Testis (tissue), 2 donors: ENCODE measurements at regions not wholly inside any gene's neighbourhood (a gene's known extent, or its start where the extent isn't known, plus 50 kb on each side); places are given as distances from the start of the nearest gene placed in this dataset.
"Not testable (repeated sequence)": the region's sequence is repeated elsewhere in the genome, so short reads cannot be mapped to it uniquely, and the experiment has no call there.

ENCODE experiments used
- DNase-seq: peaks from one replicate; pipeline ENCODE4 v3.0.0-alpha.2; 2019
- H3K27ac ChIP-seq, 2 donors: fragments of 200-600 bp; sonication (generic); one replicate each; pipeline ENCODE4 v1.5.1; 2019
- H3K27me3 ChIP-seq: fragments of 200-600 bp; sonication (generic); one replicate; pipeline ENCODE4 v1.5.1; 2019
- H3K36me3 ChIP-seq: fragments of 200-600 bp; sonication (generic); one replicate; pipeline ENCODE4 v1.5.1; 2017; ENCODE audit warnings: low read depth; ENCODE audit errors: missing control alignments
- H3K4me1 ChIP-seq: fragments of 200-600 bp; sonication (generic); one replicate; pipeline ENCODE4 v1.5.1; 2019
- H3K4me3 ChIP-seq, 2 donors: fragments of 200-600 bp; sonication (generic); one replicate each; pipeline ENCODE4 v1.5.1; 2017 to 2019
- H3K9me3 ChIP-seq: fragments of 200-600 bp; sonication (generic); one replicate; pipeline ENCODE4 v1.5.1; 2017
- POLR2A ChIP-seq: fragments of 450-650 bp; IDR thresholded peaks from one replicate; pipeline ENCODE4 v1.6.1; 2017; ENCODE audit warnings: antibody characterized with exemption, mild to moderate bottlenecking, moderate library complexity
- WGBS, 2 donors: methylation state at CpG; one replicate each; pipeline ENCODE4 v1.1.5; 2018; 5-methylcytosine and 5-hydroxymethylcytosine counted together
- intact Hi-C: fragments of 100-400 bp; cut with DNase I; formaldehyde crosslinking; loops from one replicate; pipeline ENCODE4 v1.15.1; 2023; ENCODE audit warnings: low total_unique reads
- TF ChIP-seq, protein P1 (sequence below), 3 experiments: fragments of 450-650 bp in 2 of 3; fragments of 200-600 bp in 1 of 3; sonication (generic) in 1 of 3; IDR thresholded peaks; one replicate each; pipeline ENCODE4 v1.5.1; 2016 to 2019; ENCODE audit warnings: antibody characterized with exemption in 3 of 3, mild to moderate bottlenecking in 2 of 3, moderate library complexity in 1 of 3

DNA sequence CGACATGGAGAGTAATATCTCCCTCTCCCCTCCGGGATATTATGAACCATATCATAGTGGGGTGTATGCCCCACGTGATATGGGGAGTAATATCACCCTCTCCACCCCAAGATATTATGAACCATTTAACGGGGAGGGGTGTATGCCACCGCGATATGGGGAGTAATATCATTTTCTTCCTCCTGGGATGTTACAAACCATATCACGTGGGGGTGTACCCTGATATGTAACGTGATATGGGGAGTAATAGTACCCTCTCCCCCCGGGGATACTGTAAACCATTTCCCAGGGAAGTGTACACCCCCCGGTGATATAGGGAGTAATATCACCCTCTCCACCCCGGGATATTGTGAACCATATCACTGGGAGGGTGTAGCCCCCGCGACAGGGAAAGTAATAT, 62.1 kb downstream of the ERICH4 start:
- no peak for DNase-seq
- Histone ChIP-seq H3K9me3 (no peaks in the 10 kb centered on the region), H3K4me3 (no peak overlapping the region), H3K27ac (no peak overlapping the region), H3K27me3 (no peaks in the 10 kb centered on the region), H3K4me1 (no peaks in the 10 kb centered on the region), H3K36me3 (no peaks in the 10 kb centered on the region)
- intact Hi-C loops = no loop called here
- 57 to 68% methylated on average over 13 of the region's 13 CpGs for WGBS, 2 donors
- no peak for TF ChIP-seq POLR2A
- TF ChIP-seq, protein P1, sequence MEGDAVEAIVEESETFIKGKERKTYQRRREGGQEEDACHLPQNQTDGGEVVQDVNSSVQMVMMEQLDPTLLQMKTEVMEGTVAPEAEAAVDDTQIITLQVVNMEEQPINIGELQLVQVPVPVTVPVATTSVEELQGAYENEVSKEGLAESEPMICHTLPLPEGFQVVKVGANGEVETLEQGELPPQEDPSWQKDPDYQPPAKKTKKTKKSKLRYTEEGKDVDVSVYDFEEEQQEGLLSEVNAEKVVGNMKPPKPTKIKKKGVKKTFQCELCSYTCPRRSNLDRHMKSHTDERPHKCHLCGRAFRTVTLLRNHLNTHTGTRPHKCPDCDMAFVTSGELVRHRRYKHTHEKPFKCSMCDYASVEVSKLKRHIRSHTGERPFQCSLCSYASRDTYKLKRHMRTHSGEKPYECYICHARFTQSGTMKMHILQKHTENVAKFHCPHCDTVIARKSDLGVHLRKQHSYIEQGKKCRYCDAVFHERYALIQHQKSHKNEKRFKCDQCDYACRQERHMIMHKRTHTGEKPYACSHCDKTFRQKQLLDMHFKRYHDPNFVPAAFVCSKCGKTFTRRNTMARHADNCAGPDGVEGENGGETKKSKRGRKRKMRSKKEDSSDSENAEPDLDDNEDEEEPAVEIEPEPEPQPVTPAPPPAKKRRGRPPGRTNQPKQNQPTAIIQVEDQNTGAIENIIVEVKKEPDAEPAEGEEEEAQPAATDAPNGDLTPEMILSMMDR (IDR thresholded peaks at IDR 0.05) = no peak

DNA sequence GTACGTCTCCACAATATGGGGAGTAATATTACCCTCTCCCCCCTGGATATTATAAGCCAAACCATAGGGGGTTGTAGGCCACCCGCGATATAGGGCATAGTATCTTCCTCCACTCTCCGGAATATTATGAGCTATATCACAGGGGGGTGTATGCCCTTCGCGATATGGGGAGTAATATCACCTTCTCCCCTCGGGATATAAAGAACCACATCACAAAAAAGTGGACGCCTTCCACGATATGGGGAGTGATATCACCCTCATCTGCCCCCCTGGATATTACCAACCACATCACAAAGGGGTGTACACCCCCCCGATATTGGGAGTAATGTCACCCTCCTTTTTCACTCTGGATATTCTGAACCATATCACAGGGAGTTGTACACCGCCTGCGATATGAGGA, 65.5 kb upstream of the CEACAM21 start:
- H3K27ac ChIP-seq = no peak overlapping the region
- H3K4me3 ChIP-seq = no peak overlapping the region
- TF ChIP-seq POLR2A = no peak
- TF ChIP-seq, protein P1 (IDR thresholded peaks at IDR 0.05) = no peak
- DNase-seq = no peak
- H3K4me1 ChIP-seq = no peaks in the 10 kb centered on the region
- intact Hi-C loops = no loop called here
- H3K27me3 ChIP-seq = no peaks in the 10 kb centered on the region
- no peaks in the 10 kb centered on the region for H3K36me3 ChIP-seq
- 55 to 65% methylated on average over 11 to 12 of the region's 12 CpGs for WGBS, 2 donors
- H3K9me3 ChIP-seq = no peaks in the 10 kb centered on the region

DNA sequence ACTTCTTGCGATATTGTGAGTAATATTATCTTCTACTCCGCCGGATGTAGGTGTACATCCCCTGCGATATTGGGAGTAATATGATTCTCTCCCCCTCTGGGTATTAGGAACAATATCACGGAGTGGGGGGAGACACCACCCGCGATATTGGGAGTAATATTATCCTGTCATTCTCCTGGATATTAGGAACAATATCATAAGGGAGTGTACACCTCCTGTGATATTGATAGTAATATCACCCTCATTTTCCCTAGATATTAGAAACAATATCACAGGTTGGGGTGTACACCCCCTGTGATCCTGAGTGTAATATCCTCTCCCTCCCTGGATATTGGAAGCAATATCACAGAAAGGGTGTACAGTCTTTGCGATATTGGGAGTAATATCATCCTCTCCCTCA, 64.3 kb upstream of the CEACAM21 start:
- intact Hi-C loops = no loop called here
- H3K27me3 ChIP-seq = no peaks in the 10 kb centered on the region
- no peaks in the 10 kb centered on the region for H3K9me3 ChIP-seq

DNA sequence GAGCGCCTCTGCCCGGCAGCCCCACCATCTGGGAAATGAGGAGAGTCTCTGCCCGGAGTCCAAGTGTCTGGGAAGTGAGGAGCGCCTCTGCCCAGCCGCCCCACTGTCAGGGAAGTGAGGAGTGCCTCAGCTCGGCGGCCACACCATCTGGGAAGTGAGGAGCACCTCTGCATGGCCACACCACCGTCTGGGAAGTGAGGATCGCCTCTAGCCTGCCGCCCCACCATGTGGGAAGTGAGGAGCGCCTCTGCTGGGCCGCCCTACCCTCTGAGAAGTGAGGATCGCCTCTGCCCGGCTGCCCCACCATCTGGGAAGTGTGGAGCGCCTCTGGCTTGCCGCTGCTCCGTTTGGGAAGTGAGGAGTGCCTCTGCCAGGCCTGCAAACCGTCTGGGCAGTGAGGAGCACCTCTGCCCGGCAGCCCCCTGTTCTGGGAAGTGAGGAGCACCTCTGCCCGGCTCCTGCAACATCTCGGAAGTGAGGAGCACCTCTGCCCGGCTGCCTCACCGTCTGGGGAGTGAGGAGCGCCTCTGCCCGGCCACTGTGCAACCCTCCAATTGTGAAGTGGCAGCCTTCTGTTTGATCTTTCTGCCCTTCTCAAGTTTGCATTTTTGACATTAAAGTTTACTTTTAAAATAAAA, 60.8 kb upstream of the CEACAM21 start:
- TF ChIP-seq POLR2A = no peak
- H3K9me3 ChIP-seq = no peaks in the 10 kb centered on the region
- no peak overlapping the region for H3K4me3 ChIP-seq
- H3K36me3 ChIP-seq = no peaks in the 10 kb centered on the region
- no peaks in the 10 kb centered on the region for H3K4me1 ChIP-seq
- no peaks in the 10 kb centered on the region for H3K27me3 ChIP-seq
- no peak overlapping the region for H3K27ac ChIP-seq
- intact Hi-C loops = no loop called here
- no peak for DNase-seq
- 46 to 65% methylated on average over 9 to 19 of the region's 25 CpGs for WGBS, 2 donors

More for the DNA sequence above, 64.3 kb upstream of the CEACAM21 start:
- Histone ChIP-seq H3K4me3 (no peak overlapping the region), H3K36me3 (no peaks in the 10 kb centered on the region), H3K4me1 (no peaks in the 10 kb centered on the region), H3K27ac (no peak overlapping the region)
- 53 to 57% methylated on average over 8 of the region's 8 CpGs for WGBS, 2 donors
- no peak for DNase-seq
- TF ChIP-seq POLR2A = no peak
- TF ChIP-seq, protein P1 (IDR thresholded peaks at IDR 0.05) = no peak

DNA sequence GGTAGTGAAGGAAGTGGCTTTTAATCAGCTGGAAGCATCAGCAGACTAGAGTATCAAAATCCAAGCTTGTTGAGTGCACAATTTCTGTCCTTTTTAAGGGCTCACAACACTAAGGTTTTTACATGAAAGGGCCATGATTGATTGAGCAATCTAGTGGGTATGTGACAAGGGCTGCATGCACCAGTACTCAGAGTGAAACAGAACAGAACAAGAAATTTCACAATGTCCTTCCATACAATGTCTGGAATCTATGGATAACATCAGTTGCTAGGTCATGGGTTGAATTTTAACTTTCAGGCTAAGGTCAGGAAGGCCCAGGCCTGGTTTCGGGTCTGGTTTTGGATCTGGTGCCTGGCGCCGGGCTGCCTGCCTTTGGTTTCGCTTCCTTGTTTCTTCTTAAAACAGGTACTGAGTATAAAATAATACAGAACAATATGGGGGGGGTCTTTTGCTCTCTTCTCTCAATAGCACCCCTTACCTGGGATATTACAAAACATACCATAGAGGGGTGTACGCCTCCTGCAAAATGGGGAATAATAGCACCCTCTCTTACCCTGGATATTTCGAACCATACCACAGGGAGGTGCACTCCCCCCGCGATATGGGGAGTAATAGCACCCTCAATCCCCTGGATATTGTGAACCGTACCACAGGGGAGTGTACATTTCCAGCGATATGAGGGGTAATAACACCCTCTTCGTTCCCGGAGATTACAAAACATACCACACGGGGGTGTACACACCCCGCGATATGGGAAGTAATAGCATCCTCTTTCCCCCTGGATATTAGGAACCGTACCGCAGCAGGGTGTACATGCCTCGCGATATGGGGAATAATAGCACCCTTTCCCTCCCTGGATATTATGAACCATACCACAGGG, 59.4 kb upstream of the CEACAM21 start:
- H3K9me3 ChIP-seq, H3K27me3 ChIP-seq, H3K27ac ChIP-seq, H3K36me3 ChIP-seq, DNase-seq, H3K4me1 ChIP-seq, intact Hi-C loops, H3K4me3 ChIP-seq: not testable (repeated sequence)
- WGBS, 2 donors = 32 to 42% methylated on average over 19 of the region's 19 CpGs
